Ammon's horn (tissue), 1 donor: ENCODE measurements at regions not wholly inside any gene's neighbourhood (a gene's known extent, or its start where the extent isn't known, plus 50 kb on each side); places are given as distances from the start of the nearest gene placed in this dataset.
"Not testable (repeated sequence)": the region's sequence is repeated elsewhere in the genome, so short reads cannot be mapped to it uniquely, and the experiment has no call there.

Experiments used
- DNase-seq: peaks from one replicate; pipeline ENCODE4 v3.0.0-alpha.2; 2016; ENCODE audit warnings: low spot score

DNA sequence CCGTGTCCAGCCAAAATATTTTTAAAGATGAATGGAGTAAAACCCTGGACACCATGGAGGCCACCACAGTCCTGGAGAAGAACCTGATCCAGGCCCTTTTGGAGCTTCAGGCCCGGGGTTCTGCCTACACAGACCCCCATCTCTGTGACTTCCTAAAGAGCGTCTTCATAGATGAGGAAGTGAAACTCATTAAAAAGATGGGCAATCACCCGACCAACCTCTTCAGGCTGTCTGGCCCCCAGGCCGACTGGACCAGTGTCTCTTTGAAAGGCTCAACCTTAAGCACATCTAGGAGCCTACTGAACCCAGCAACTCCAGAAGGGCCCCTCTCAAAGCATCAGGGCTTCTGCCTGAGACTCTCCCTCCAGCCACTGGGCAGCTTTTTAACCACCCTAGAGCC is 107.9 kb upstream of the FAM174B start:
- no peak for DNase-seq

DNA sequence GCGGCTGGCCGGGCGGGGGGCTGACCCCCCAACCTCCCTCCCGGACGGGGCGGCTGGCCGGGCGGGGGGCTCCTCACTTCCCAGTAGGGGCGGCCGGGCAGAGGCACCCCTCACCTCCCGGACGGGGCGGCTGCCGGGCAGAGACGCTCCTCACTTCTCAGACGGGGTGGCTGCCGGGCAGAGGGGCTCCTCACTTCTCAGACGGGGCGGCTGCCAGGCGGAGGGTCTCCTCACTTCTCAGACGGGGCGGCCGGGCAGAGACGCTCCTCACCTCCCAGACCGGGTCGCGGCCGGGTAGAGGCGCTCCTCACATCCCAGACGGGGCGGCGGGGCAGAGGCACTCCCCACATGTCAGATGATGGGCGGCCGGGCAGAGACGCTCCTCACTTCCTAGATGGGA is 112.6 kb upstream of the FAM174B start:
- DNase-seq = not testable (repeated sequence)

- DNase-seq = no peak
These were observed 115.1 kb upstream of the FAM174B start for GRCh38 chr15:92770641-92771040.

DNA sequence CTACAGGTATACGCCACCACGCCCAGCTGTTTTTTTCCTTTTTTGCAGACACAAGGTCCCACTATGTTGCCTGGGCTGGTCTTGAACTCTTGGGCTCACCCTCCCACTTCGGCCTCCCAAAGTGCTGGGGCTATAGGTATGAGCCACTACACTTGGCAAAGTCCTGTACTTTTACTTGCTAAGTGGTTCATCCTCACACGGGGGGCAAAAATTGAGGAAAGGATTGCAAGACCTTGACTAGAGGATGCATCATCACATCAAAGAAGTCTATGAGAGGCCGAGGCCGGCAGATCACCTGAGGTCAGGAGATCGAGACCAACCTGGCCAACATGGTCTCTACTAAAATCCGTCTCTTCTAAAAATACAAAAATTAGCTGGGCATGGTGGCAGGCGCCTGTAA is 116.5 kb upstream of the FAM174B start:
- no peak for DNase-seq

DNA sequence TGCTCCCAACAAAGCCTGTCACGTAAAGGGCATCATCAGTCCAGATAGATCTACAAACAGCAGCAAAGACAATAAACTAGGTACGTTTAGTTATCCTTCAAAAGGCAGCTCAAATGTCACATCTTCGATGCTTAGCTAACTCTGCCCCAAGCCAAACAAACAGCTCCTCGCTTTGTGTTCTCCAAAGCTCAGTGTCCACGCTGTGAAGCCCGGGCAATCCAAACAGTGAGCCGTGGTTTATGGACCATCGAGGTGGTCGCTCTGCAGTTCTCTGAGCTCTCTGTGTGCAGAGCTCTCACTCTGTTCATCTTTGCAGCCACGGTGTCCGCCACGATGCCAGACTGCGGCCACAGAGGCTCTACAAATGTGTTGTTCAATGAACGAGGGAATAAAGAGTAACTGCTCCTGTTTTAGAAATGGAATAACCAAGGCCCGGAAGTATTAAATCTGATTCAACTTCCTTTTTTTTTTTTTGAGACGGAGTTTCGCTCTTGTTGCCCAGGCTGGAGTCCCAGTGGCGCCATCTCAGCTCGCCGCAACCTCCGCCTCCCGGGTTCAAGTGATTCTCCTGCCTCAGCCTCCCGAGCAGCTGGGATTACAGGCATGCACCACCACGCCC is 117.2 kb upstream of the FAM174B start:
- DNase-seq = no peak

DNA sequence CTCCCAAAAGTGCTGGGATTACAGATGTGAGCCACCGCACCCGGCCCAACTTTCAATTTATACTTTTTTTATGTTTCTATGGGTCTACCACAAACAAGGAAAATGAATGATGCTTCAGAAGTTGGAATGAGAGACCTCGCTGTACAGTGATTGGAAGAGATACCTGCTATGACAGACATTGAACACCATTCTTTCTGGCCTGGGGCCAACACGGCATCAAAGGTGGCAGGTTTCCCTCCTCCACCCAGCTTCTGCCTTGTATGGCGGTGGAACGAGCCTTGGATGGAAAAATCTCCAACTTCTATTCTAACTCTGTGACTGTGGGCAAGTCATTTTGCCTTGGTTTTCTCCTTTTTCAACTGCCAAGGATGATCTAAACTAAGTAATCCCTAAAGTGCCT is 117.8 kb upstream of the FAM174B start:
- no peak for DNase-seq

- DNase-seq = no peak
These were observed 120.2 kb upstream of the CHD2 start for GRCh38 chr15:92779874-92780273.

- peak; percentile 80 for DNase-seq
These were observed 119.3 kb upstream of the CHD2 start for GRCh38 chr15:92780843-92781242.

GRCh38 chr15:92781925-92782453 is 118.1 kb upstream of the CHD2 start:
- DNase-seq = no peak

- no peak for DNase-seq
These were observed 113.0 kb upstream of the CHD2 start for GRCh38 chr15:92787116-92787515.

GRCh38 chr15:92788196-92788595 is 111.9 kb upstream of the CHD2 start:
- no peak for DNase-seq

DNA sequence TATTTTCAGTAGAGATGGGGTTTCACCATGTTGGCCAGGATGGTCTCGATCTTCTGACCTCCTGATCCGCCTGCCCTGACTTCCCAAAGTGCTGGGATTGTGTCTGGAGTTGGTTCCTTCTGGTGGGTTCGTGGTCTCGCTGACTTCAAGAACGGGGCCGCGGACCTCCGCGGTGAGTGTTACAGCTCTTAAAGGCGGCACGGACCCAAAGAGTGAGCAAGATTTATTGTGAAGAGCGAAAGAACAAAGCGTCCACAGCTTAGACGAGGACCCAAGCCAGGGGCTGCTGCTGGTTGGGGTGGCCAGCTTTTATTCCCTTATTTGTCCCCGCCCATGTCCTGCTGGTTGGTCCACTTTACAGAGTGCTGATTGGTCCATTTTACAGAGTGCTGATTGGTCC is 111.3 kb upstream of the CHD2 start:
- not testable (repeated sequence) for DNase-seq

DNA sequence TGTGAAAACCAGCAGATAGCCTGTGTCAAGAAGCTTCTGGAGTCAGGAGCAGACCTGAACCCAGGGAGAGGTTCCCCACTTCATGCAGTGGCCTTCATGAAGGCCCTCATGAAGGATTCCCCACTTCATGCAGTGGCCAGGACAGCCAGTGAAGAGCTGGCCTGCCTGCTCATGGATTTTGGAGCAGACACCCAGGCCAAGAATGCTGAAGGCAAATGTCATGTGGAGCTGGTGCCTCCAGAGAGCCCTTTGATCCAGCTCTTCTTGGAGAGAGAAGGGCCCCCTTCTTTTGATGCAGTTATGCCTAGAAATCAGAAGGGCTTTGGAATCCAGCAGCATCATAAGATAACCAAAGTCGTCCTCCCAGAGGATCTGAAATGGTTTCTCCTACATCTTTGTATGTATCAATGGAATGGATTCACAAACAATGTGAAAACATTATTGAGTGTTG is 103.9 kb upstream of the CHD2 start:
- DNase-seq = no peak

- peak; percentile 87 for DNase-seq
These were observed 102.7 kb upstream of the CHD2 start for GRCh38 chr15:92797168-92798052.

- DNase-seq = no peak
These were observed 100.1 kb upstream of the CHD2 start for GRCh38 chr15:92800013-92800412.

- DNase-seq = not testable (repeated sequence)
These were observed 99.6 kb upstream of the CHD2 start for GRCh38 chr15:92800416-92801055.

DNA sequence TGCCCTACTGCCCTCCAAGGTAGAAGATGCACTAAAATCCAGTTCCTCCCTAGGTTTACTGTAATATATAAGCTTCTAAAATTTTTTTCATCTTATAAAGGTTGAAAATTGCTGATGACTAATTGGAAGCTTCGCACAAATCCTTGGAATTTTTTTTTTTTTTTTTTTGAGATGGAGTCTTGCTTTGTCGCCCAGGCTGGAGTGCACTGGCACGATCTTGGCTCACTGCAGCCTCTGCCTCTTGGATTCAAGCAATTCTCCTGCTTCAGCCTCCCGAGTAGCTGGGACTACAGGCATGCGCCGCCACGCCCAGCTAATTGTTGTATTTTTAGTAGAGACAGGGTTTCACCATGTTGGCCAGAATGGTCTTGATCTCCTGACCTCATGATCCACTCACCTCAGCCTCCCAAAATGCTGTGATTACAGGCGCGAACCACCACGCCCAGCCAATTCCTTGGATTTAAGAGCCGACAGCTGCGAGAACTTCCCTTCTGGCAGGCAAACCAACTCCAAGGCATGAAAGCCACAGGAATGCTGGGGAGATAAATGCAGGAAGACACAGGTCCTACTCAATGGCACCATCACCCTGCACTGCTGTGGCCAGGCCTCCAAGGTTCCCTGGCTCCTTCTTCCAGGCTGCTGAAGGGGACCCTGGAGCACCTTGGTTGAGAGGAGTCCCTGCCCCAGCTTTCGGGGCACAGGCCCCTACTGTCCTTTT is 98.9 kb upstream of the CHD2 start:
- DNase-seq = not testable (repeated sequence)

DNA sequence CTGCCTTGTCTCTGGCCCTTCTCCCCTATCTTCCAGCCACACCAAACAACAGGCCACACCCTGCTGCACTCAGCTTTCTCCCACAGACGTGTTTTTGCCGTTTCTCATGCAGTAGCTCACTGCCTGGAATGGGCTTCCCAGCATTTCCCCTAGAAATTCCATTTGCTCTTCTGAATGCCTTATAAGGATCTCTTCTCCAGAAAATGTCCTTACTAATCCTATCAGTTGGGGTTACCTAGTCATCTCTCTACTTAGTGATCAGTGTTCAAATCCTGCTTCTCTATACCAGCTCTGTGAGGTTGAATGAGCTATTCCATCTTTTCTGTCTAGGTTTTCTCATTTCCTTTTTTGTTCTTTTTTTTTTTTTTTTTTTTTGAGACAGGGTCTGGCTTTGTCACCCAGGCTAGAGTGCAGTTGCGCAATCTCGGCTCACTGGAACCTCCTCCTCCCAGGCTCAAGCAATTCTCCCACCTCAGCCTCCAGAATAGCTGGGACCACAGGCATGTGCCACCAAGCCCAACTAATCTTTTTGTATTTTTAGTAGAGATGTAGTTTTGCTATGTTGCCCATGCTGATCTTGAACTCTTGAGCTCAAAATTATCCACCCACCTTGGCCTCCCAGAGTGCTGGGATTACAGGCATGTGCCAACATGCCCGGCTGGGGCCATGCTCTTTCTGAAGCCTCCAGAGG is 98.2 kb upstream of the CHD2 start:
- DNase-seq = no peak

DNA sequence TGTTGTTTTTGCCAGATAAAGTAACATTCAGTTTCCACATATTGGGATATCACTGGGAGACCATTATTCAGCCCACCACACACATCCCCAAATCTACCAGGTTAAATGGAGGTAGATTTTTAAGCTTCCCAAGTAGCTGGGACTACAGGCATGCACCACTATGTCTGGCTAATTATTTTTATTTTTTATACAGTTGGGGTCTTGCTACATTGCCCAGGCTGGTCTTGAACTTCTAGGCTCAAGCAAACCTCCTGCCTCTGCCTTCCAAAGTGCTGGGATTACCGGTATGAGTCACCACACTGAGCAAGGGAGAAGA is 96.6 kb upstream of the CHD2 start:
- no peak for DNase-seq

- peak; percentile 75 for DNase-seq
These were observed 96.1 kb upstream of the CHD2 start for GRCh38 chr15:92803852-92804609.

DNA sequence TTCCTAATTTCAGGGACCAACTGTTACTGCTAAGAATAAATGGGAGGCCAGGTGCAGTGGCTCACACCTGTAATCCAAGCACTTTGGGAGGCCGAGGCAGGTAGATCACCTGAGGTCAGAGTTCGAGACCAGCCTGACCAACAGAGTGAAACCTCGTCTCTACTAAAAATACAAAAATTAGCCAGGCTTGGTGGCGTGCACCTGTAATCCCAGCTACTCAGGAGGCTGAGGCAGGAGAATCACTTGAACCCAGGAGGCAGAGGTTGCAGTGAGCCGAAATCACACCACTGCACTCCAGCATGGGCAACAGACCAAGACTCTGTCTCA is 95.6 kb upstream of the CHD2 start:
- not testable (repeated sequence) for DNase-seq
